ENCODE measurements at regions not wholly inside any gene's neighbourhood (a gene's known extent, or its start where the extent isn't known, plus 50 kb on each side); places are given as distances from the start of the nearest gene placed in this dataset.

GRCh38 chr7:119421657-119422056 is 851.3 kb upstream of the KCND2 start:
- no peak for TF ChIP-seq CTCF (IDR thresholded peaks at IDR 0.05)
- TF ChIP-seq POLR2A (IDR thresholded peaks at IDR 0.05): no peak
